Embryonic facial prominence (tissue), 1 donor: ENCODE measurements at regions not wholly inside any gene's neighbourhood (a gene's known extent, or its start where the extent isn't known, plus 50 kb on each side); places are given as distances from the start of the nearest gene placed in this dataset.

Source experiments
- DNase-seq: peaks from one replicate; pipeline ENCODE4 v3.0.0-alpha.2; 2016; ENCODE audit errors: extremely low spot score

GRCh38 chr4:123939621-123940020 is 543.0 kb downstream of the SPRY1 start:
- DNase-seq, result no peak

DNA sequence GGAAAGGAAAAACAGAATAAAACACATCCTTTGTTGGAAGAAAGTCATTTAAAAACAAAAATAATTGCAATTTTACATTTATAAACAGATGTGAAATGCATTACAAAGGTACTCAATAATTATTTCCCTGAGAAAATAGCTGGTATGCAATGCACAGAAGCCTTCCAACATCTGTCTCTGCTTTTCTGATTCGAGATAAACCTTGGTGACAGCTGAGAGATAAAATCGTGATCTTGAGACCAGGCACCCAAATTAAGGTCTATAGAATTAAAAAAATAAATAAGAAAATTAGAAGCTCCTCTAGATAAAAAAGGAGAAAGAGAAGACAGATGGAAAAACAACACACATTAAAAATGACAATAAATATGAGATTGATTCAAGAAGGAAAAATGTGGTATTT is 544.0 kb downstream of the SPRY1 start:
- DNase-seq, result no peak

DNA sequence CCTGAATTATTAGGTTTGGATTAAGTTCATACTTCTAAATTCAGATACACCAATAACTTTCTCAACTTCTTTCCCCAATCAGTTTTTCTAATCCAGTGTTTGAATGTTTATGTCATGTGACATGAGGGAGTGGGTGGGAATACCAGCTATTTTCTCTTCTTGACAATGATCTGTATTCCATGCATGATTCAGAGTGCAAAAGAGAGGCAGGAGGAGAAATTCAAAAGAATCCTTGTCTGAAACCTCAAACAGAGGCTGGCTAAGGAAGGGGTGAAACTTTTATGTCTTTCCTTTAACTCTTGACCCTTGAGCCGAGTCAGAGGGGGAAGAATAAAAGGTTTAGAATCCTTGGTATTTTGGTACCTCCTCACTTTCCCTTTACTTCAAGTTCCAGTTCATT is 544.7 kb downstream of the SPRY1 start:
- DNase-seq, result no peak

DNA sequence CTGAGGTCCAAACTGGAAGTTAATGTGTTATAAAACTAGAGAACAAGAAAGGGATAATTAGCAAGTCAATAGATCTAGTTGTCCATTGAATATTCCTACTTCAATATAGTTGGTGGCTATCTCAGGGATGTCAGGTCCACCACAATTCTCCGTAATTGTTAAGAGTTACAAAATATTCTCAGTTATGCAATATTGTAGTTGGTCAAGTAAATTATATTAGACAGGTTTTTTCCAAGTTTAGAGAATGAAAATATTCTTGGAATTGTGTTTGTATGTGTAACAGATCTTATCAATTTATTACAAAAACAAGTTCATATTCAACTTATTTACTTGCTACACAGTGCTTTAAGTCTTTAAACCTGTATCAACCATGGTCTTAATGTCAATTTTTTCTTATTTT is 547.4 kb downstream of the SPRY1 start:
- DNase-seq, result no peak

GRCh38 chr4:123945301-123945700 is 548.7 kb downstream of the SPRY1 start:
- DNase-seq, result no peak

DNA sequence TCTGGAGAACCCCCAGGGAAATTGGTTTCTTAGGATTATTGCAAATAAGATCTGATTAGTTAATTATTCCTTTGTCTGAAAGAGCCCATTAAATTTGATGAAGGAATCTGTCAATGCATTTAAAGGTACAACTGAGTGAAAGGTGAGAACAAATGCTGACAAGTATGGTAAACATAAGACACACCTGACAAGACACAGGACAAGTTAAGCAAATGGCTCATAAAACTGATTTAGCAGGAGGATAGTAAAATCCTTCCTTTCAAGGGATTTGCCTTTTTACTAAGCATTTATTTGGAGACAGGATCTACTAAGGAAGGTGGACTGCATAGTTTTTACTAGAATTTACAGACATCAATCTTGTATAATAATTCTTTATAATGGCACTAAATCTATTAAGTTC is 553.9 kb downstream of the SPRY1 start:
- DNase-seq, result no peak

- DNase-seq, result no peak
Observed at GRCh38 chr4:123952530-123953274, 556.1 kb downstream of the SPRY1 start.

DNA sequence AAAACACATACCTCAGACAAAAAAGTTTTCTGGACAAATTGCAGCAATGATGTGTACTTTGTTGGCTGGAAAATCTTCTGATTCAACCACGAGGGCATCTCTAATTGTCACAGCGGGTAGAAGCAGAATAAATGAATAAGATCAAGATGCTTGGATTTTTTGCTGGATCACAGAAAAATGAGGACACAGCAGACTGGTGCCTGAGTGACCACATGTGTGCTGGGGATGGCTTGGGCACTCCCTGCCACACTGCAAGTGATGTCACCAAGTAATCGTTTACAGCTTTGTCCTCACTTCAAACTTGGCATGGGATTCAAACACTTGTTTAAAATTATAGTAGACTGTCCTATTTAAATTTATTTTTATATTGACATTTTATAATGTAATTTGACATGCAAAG is 557.0 kb downstream of the SPRY1 start:
- DNase-seq, result no peak

GRCh38 chr4:123954220-123954619 is 557.6 kb downstream of the SPRY1 start:
- DNase-seq, result no peak

- no peak for DNase-seq
Observed at GRCh38 chr4:123955167-123955800, 558.7 kb downstream of the SPRY1 start.

DNA sequence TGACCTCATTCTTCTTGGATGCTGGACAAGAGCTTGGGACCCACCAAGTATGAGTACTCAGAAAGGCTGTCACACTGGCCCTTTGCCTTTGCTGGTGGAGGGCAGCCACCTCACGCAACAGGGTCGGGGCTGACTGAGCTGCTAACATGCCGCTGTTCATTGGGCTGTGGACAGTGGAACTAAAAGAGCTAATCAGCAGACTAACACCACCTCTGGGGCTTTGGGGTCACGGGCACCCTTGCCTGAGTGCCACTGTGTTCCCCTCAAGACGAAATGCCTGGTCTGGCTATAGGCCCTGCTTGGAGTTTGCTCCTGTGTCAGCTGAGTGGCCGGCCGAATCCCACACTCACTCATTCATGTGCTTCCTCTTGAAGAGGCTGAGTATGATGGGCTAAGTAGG is 559.6 kb downstream of the SPRY1 start:
- DNase-seq, result no peak

- no peak for DNase-seq
Observed at GRCh38 chr4:123966990-123967769, 570.6 kb downstream of the SPRY1 start.

DNA sequence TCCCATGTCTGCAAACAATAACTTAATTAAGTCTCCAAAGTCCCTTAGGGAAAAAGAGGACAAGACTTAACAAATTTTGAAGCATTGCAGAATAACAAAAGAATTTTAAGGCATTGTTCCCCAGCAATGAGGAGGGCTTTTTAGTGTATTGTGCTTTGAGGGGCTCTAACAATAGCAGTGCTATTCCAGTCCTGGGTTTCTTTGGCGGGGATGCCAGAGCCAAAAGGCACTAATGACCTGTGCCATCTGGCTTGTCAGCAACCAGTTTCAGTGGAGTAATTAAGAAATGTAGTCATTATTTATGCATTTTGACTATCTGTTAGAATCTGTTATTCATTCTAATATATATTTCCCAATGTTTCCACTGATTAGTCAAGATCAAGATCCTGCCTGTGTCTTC is 575.4 kb downstream of the SPRY1 start:
- DNase-seq, result no peak

- no peak for DNase-seq
Observed at GRCh38 chr4:123974386-123975149, 578.0 kb downstream of the SPRY1 start.

DNA sequence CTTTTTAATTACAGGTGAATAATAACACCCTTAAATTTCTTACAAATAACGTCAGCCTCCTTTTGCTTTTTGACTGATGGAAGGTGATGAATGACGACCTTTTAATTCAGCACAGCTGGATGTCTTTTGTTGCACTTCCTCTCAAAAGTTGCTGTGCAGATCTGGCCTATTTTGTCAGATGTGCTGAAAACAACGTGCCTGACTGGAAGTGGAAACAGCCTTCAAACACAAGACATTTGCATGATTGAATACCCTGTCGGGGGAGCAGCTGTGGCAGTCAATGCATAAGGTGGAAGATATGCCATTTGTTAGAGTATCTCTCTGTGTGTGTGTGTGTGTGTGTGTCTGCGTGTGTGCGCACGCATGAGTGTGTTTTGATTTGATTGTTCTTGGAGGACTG is 579.7 kb downstream of the SPRY1 start:
- DNase-seq, result peak; percentile 32

DNA sequence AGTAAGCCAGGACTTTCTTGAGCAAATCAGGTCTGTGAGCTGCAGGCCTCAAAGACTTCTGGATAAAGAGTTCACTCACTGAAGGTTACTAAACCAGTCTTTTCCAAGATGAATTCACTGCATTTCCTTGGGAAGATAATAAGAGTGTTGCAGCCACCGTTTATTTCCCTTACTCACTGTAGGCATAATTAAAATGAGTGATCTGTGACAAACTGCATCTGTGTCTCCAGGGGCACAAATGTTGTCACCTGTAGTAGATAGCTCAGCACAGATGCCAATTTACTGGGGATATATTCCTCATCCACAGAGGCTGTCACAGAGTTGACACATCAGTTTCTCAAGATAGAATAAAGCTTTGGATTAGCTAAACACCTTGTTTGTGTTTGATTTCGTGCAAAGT is 580.2 kb downstream of the SPRY1 start:
- no peak for DNase-seq

GRCh38 chr4:123977641-123978081 is 581.1 kb downstream of the SPRY1 start:
- DNase-seq, result no peak

DNA sequence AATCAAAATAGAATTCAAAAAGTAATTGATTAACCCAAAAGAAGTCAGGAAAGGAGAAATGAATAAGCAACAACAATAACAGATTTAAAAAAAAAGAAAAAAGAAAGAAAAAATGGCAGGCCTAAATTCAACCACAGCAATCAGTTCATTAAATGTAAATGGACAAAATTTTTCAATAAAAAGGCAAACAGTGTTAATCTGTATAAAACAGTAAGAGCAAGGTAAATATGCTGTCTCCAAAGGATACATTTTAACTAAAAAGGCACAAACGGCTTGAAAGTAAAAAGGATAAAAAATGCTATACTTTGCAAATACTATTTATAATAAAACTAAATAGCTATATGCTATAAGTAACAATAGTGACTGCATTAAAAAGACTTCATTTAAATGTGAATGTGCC is 582.0 kb downstream of the SPRY1 start:
- no peak for DNase-seq

- DNase-seq, result no peak
Observed at GRCh38 chr4:123980736-123981300, 584.2 kb downstream of the SPRY1 start.

GRCh38 chr4:123984886-123985285 is 588.3 kb downstream of the SPRY1 start:
- no peak for DNase-seq

- DNase-seq, result peak; percentile 36
Observed at GRCh38 chr4:123986268-123986798, 589.7 kb downstream of the SPRY1 start.
